ENCODE measurements at regions not wholly inside any gene's neighbourhood (a gene's known extent, or its start where the extent isn't known, plus 50 kb on each side); places are given as distances from the start of the nearest gene placed in this dataset.

GRCh38 chrX:39814391-39814790 is 283.4 kb downstream of the BCOR start:
- H2AFZ ChIP-seq (replicated peaks; ENCODE audit: low read length, poor library complexity) = no peak overlapping the region
- TF ChIP-seq SMC3 (IDR thresholded peaks at IDR 0.05; ENCODE audit: low read depth, low read length) (peak; percentile 47), BHLHE40 (IDR thresholded peaks at IDR 0.05; ENCODE audit: low read depth, low read length) (no peak), MAZ (IDR thresholded peaks at IDR 0.05; ENCODE audit: borderline replicate concordance, low read depth, low read length) (no peak), USF2 (IDR thresholded peaks at IDR 0.05; ENCODE audit: low read depth, low read length) (no peak), CEBPB (IDR thresholded peaks at IDR 0.05; ENCODE audit: low read depth, low read length) (0 out of 2 replicates have a peak, but pooled peaks have one; percentile 7), CTCF (conservative IDR thresholded peaks at IDR 0.05; ENCODE audit: low read depth, low read length) (peak; percentile 47), RFX5 (IDR thresholded peaks at IDR 0.05; ENCODE audit: low read depth, low read length) (no peak), MAFK (IDR thresholded peaks at IDR 0.05; ENCODE audit: low read depth, low read length) (no peak), RAD21 (IDR thresholded peaks at IDR 0.05; ENCODE audit: low read length) (peak; percentile 61), FOS (IDR thresholded peaks at IDR 0.05; ENCODE audit: low read depth, low read length) (no peak), CHD1 (IDR thresholded peaks at IDR 0.05; ENCODE audit: low read depth, low read length) (no peak), NFE2L2 (IDR thresholded peaks at IDR 0.05; ENCODE audit: low read depth, low read length) (no peak), MXI1 (IDR thresholded peaks at IDR 0.05; ENCODE audit: borderline replicate concordance, low read depth, low read length) (no peak), ELK1 (IDR thresholded peaks at IDR 0.05; ENCODE audit: borderline replicate concordance, low read depth, low read length) (no peak)
- no peaks in the 10 kb centered on the region for H3K9me1 ChIP-seq (ENCODE audit: insufficient read depth, low read length)
- CTCF ChIA-PET = interaction anchor here (0.5 to 1.1 kb wide), 4 partner anchors 23 to 471 kb away, joined by 3 to 5 read pairs (median 4); no protein-coding TSS in a partner anchor
- H3K4me1 ChIP-seq (ENCODE audit: control insufficient read depth, insufficient read depth, low read length) = peaks cover 3% of the 10 kb centered on the region; the same call in 1 of the 2 replicates
- H3K27me3 ChIP-seq (ENCODE audit: control insufficient read depth, insufficient read depth, low read length) = peaks cover 4% of the 10 kb centered on the region; the same call in 1 of the 2 replicates
- no peak overlapping the region for H3K56ac ChIP-seq (ENCODE audit: extremely low read depth, insufficient read depth, low read length)
- DNase-seq (peak; percentile 23), ATAC-seq (ENCODE audit: low read depth) (peak; percentile 13; the same call in 1 of the 2 replicates)
- no peaks in the 10 kb centered on the region for H3K36me3 ChIP-seq (ENCODE audit: control insufficient read depth, insufficient read depth, low read length)
- POLR2A ChIA-PET (ENCODE audit: unreplicated experiment) = no interaction called here
- no peak overlapping the region for H3K27ac ChIP-seq (ENCODE audit: insufficient read depth, low read length)
- H4K20me1 ChIP-seq (ENCODE audit: insufficient read depth, low read length) = no peaks in the 10 kb centered on the region
- no peak overlapping the region for H3K4me2 ChIP-seq (ENCODE audit: low read depth, low read length)
- H2BK120ac ChIP-seq (ENCODE audit: low read depth, low read length) = no peak overlapping the region
- intact Hi-C loops (cut with micrococcal nuclease) = loop anchor here (1.0 to 5.0 kb wide), 3 partner anchors 282 to 452 kb away; no protein-coding TSS in a partner anchor
- H3K18ac ChIP-seq (ENCODE audit: low read depth, low read length) = no peak overlapping the region
- no CpG with 5 or more reads among the region's 4 CpGs for WGBS, 2 experiments (ENCODE audit: extremely low coverage in 2 of 2, insufficient read length in 1 of 2)
- no peak overlapping the region for H2AK9ac ChIP-seq (replicated peaks; ENCODE audit: low read depth, low read length, poor library complexity)
- H4K91ac ChIP-seq (ENCODE audit: insufficient read depth, low read depth, low read length) = no peak overlapping the region
- no peak overlapping the region for H2BK15ac ChIP-seq (ENCODE audit: low read depth, low read length)
- H3K23ac ChIP-seq (ENCODE audit: low read depth, low read length) = no peak overlapping the region
- H2BK5ac ChIP-seq (ENCODE audit: low read depth, low read length, poor library complexity, severe bottlenecking) = no peak overlapping the region
- no peaks in the 10 kb centered on the region for H3K79me1 ChIP-seq (ENCODE audit: low read depth in 1 of 2, low read length in 2 of 2)
- in situ Hi-C loops (cut with MboI; ENCODE audit: low sequenced_read_pairs) = loop anchor here (10.0 kb wide), 1 partner anchor 270 kb away; no protein-coding TSS in a partner anchor
- H3K14ac ChIP-seq (replicated peaks; ENCODE audit: low read depth, low read length) = no peak overlapping the region
- H2BK20ac ChIP-seq (ENCODE audit: low read depth, low read length) = no peak overlapping the region
- no peak overlapping the region for H4K8ac ChIP-seq (ENCODE audit: low read depth in 2 of 2, low read length in 2 of 2)
- dilution Hi-C loops (cut with HindIII; ENCODE audit: low sequenced_read_pairs, unreplicated experiment) = no loop called here
- no peak overlapping the region for H3K9ac ChIP-seq (ENCODE audit: low read depth, low read length)
- no TSS peak for BruUV-seq (replicated peaks)
- no peak overlapping the region for H4K5ac ChIP-seq (ENCODE audit: low read depth, low read length)
- H3K9me3 ChIP-seq (ENCODE audit: control insufficient read depth, insufficient read depth, low read length) = no peaks in the 10 kb centered on the region
- H3K4ac ChIP-seq (ENCODE audit: low read depth, low read length) = no peak overlapping the region
- H3K4me3 ChIP-seq (ENCODE audit: insufficient read depth, low read depth, low read length) = no peak overlapping the region
- H2AK5ac ChIP-seq (ENCODE audit: low read depth, low read length) = no peak overlapping the region

Data from IMR-90 (cell line).